HG03025 (cell line): ENCODE measurements at regions not wholly inside any gene's neighbourhood (a gene's known extent, or its start where the extent isn't known, plus 50 kb on each side); places are given as distances from the start of the nearest gene placed in this dataset.
"Not testable (repeated sequence)": the region's sequence is repeated elsewhere in the genome, so short reads cannot be mapped to it uniquely, and the experiment has no call there.

Experiments
- ATAC-seq: cut with Tn5 transposase; IDR thresholded peaks from one replicate; pipeline ENCODE4 v1.9.1; 2021; ENCODE audit warnings: mild to moderate bottlenecking, moderate library complexity; ENCODE audit not compliant: unreplicated experiment, low FRiP score

DNA sequence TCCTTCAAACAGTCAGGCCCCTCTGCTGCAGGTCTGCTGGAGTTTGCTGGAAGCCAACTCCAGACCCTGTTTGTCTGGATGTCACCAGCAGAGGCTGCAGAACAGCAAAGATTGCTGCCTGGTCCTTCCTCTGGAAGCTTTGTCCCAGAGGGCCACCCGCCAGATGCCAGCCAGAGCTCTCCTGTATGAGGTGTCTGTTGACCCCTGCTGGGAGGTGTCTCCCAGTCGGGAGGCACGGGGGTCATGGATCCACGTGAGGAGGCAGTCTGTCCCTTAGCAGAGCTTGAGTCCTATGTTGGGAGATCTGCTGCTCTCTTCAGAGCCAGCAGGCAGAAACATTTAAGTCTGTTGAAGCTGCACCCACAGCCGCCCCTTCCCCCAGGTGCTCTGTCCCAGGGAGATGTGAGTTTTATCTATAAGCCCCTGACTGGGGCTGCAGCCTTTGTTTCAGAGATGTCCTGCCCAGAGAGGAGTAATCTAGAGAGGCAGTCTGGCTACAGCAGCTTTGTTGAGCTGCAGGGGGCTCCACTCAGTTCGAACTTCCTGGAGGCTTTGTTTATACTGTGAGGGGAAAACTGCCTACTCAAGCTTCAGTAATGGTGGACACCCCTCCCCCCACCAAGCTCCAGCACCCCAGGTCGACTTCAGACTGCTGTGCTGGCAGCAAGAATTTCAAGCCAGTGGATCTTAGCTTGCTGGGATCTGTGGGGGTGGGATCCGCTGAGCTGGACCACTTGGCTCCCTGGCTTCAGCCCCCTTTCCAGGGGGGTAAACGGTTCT is 72.1 kb downstream of the OGFRL1 start:
- ATAC-seq, result not testable (repeated sequence)

DNA sequence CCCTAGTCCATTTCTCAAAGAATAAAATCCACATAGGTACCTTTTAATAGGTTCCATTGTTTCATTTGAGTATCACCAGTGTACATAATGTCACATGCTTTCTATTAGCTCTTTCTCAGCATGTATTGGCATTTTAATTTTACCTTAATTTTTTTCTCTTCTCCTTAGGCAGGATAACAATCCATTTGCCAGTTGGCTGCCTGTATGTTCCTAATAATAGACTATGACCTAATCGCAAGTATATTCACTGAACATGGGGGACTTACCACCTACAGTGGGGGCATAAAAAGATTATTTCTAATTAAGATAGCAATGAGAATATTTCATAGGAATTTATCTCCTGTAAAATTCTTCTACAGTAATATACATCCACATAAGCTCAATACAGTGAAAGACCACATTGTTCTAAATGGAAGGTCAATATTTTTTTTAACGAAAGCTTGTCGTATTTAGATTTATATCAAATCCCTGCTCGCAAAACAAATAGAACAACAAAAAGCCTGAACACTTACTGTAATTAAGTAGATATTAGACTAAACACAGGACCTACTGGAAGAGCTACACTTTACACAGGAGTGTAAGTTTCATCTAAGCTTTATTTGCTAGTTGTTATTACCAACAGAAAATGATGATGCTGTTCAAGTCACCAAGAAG is 76.4 kb downstream of the OGFRL1 start:
- ATAC-seq, result no peak

DNA sequence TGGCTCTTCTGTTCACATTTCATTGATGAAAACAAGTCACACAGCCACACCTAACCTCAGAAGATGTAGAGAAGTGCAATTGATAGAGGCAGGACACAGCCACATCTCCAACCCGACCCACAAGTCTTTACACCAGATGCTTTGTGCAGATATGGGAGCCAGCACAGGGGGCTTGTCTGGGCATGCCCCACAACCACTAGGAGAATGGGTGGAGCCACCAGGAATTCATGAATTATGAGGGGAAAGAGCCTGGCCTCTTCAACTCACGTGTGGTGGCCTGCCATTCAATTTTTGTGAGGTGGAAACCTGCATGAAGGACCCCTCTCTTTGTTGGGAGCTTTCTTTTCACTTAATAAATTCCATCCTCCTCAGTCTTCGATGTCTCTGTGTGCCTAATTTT is 79.1 kb downstream of the OGFRL1 start:
- no peak for ATAC-seq

DNA sequence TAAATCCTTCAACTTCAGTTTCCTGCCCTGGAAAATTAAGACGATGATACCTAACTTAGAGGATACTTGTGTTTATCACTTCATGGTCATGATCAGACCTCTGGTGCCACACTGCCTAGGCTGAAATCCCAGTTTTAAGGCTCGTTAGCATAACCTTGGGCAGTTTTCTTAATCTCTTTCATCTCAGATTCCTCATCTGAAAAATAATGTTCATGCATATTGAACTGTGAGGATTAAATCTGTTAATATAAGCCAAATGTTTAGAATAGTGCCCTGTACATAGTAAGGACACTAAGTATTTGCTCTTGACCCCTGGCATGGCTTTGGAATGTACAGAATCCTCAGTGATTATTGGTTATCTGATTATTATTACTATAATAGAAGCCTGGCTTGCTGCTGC is 79.7 kb downstream of the OGFRL1 start:
- no peak for ATAC-seq

DNA sequence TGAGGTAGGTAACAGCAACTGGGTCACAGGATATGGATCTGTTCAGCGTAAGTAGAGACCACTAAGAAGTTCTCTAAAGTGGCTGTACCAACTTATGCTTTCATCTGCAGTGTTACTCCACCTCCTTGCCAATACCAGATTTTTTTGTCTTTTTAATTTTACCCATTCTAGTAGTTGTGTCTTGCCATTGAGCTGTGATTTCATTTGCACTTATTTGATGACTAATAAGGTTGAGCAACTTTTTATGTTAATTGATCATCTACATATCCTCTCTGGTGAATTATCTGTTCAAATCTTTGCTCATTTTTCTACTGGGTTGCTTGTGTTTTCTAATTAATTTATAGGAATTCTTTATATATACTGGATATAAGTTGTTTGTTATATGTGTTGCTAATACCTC is 82.9 kb downstream of the OGFRL1 start:
- no peak for ATAC-seq

DNA sequence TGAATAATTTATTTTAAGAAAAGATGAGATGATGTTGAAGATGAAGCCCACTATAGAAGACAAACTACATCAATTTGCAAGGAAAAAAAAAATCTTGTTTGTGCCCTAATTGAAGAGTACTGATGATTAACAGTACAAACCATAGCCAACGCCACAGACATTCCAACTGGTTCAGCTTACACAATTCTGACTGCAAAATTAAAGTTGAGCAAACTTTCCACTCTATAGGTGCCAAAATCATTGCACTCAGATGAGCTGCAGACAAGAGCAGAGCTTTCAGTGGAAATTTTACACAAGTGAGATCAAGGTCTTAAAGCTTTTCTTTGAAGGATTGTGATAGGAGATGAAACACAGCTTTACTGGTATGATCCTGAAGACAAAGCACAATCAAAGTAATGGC is 85.3 kb downstream of the OGFRL1 start:
- no peak for ATAC-seq

DNA sequence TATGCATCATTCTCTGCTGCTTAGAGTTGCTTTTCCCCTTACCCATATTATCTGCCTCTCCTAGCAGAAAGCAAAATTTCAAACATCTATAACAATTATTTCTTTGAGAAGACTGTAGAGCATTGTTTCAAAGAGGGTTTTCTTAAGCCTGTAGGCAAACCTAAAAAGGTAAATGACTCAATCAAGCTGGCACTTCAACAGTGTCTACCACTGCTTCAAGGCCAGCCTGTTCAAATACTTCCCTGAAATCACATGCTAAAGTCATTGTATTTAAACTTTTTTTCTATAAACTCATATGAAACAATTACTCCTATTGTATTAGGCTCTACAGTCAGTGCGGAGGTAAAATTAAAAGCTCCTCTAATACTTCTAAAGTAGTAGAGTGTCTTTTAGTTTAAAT is 87.1 kb downstream of the OGFRL1 start:
- no peak for ATAC-seq

DNA sequence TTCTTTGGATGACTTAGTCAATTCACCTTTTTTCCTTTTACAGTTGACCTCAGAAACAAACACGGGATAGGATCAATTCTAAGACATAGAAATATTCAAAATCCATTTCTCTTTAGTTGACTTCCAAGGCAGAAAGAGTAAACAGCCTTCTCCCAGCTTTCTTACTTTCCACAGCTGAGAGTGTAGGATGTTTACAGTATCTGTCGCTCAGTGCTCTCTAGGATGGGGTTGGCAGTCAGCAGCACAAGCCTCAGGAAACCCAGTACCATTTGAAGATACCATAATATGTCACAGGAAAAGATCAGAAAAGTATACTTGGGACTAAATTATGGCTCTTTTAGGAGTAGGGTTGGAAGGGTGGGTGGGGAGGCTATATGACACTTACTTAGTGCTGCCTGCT is 88.2 kb downstream of the OGFRL1 start:
- ATAC-seq, result no peak

DNA sequence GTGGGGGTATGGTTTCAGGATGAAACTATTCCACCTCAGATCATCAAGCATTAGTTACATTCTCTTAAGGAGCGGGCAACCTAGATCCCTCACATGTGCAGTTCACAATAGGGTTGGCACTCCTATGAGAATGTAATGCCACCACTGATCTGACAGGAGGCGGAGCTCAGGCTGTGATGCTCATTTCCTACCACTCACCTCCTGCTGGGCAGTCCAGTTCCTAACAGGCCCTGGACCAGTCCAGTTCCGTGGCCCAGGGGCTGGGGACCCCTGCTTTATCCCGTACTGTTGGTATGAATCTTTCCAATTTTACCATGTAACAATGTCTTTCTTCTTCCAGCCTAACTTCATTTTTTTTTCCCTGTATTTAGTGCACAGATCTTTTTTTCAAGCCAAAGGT is 94.9 kb downstream of the OGFRL1 start:
- no peak for ATAC-seq

DNA sequence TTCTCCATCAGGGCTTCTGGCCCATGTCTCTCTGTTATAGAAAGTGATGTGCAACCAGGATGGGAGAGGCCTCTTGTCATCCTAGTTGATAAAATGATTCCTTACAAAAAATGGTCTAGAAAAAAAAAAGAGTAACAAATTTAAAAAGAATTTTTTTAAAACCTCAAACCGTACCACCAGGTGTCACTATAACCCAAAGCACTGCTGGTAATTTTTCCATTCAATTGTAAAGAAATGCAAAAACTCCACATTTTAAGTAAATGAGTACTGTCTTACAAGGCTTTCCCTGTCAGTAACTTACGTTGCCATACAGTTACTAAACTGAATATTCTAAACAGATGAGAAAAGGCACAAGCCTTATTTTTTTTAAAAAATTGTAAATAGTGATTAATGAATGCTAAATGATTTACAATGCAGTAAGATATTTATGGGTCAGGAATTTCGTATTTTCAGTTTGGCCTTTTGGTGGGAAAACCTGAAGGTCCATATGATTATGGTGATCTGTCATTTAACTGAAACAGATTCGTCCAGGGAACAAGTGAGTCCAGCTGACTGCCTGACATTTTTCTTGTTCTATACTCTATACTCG is 95.4 kb downstream of the OGFRL1 start:
- ATAC-seq, result no peak

DNA sequence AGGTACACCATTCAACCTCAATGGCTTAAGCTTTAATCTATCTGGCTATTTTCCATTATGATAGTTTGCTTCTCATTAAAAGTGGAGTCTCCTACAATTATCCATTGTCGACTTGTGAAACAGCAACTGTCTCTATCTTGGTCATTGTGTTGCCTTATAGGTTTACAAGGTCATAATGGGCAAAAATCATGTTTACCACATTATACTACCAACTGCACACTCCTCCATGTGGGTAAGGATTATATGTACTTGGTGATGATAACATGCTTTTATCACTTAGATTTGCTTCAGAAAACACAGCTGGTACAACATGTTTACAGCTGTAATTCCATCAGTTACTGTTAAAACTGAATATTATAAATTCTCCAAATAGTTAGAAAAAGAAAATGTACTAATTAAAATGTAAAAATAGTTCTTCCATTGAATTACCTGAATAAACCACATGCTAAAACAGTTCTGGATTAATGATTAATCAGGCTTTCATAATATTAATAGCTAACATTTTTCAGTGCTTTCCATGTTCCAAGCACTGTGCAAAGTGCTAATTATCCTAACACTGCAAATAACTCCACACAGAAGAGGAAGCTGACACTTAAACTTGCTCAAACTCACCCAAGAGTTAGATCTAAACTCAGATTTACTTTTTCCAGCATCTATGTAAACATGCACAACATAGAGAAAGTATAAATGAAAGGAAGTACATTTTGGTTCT is 96.7 kb downstream of the OGFRL1 start:
- ATAC-seq, result no peak

DNA sequence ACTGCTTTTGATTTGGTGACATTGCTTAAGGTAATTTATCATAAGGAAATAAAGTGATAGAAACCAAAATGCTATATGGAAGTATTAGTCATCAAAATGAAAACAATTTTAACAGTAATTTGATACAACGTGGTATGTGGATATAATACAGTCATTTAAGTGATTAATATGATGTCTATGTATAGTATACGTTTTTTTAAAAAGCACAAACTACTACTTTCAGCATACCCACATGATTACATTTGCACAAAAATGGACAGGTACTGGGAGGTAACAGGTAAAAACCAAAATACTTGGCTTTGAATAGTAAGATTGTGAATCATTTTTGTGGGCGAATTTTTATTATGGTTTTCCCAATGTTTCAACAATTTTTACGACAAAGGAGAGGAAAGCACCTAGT is 97.6 kb downstream of the OGFRL1 start:
- no peak for ATAC-seq

DNA sequence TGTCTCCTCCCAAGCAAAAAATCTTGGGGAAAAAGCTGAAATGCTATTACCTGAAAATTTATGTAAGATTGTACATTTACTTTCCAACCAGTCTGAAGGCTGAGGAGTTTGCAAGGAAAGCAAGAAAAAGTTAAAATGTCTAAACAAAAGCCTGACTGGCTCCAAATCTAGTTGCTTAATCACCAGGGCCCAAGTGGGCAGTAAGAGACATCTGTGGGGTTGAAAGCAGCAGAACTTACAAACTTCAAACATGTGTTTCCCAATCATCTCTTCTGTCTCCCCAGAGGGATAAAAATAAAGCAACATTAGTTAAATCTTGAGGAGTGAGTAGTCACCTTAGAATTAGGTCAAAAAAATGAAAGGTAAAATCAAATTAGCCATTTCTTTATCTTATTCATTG is 98.6 kb downstream of the OGFRL1 start:
- no peak for ATAC-seq

DNA sequence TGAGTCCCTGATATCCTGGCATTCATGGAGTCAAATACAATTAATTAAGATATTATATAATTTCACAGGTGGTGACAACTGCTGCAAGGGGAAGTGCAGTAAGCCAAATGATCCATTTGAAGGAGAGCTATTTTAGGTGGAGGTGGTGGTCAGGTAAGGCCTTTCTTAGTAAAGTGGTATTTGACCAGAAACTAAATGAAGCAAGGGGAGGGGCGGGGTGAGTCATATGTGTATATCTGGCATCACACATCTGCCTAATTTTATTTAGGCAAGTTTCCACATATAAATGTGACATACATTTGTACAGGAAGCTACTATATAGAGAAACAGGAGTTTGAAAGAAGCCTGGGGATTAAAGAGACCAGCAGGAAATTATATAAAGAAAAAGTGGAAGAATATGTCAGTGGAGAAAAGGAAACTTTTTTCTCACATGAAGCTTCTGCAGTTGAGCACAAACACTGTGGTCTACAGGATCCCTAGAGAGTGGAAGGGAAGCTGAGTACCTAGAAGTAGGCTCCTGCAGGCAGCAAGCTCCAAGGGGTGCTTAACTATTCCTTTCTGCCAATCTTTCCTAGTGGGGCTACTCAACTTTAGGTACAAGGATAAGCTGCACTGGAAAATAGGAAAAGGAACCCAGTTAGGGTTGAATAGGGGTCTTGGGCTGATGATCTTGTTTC is 99.6 kb downstream of the OGFRL1 start:
- no peak for ATAC-seq

DNA sequence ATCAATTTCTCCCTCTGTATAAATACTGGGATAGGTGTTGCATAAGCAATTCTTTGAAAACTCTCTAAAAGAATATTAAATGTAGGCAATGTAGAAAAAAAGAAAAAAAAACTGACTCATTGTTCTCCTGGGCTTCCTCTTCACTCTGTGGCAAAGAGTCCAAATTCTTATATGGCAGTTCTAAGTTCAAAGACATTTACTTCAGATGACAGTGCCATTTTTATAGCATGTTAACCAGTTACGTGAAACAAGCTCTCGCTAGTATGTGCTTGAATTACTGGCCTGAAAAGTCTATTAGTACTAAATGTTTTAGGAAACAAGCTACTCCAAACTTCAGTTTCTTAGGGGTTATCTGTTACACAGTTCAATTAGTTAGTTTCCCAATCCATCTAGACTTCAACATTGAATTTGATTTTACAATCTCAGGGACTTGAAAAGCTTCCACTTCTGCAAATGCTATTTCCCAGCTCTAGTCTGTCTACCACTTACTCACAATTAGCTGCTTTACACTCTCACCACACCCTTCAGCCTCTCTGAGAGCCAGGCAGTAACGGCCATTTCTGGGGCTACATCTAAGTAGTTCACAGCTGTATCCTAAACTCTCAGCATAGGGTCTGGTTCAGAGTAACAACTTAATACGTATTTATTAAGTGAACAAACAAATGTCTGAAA is 100.4 kb downstream of the OGFRL1 start:
- no peak for ATAC-seq

DNA sequence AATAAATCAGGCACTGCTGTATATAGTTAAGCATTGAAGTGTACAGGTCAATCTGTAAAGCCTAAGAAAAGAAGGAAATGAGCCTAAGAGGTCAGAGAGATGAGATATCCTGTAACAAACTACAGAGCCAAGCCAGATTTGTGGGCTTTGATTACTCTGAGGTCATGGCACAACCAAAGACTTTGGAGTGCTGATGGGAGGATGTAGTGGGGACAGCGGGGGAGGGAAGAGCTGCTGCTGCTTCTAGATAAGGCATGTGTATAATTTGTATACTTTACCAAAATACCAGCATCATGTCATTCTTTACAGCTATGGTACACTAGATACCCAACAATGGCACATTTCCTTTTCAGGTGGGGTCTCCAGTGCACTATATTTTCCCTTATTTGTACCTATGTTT is 102.5 kb downstream of the OGFRL1 start:
- no peak for ATAC-seq

DNA sequence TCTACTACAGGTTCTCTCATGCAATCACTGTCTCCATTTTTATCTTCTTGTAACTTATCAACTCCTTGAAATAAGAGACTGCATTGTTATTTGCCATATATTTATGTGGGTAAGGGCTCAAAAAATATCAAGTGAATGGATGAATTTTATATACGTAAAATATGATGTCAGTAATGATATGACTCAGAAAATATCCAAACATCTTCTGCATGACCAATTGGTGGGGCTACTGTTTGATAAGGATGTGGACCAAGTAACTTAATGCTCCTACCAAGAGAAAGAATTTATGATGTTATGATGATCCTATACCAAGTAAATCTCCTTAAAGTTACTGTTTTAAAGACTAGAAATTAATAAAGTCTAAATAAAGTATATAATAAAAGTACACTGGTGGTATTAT is 103.7 kb downstream of the OGFRL1 start:
- ATAC-seq, result no peak

DNA sequence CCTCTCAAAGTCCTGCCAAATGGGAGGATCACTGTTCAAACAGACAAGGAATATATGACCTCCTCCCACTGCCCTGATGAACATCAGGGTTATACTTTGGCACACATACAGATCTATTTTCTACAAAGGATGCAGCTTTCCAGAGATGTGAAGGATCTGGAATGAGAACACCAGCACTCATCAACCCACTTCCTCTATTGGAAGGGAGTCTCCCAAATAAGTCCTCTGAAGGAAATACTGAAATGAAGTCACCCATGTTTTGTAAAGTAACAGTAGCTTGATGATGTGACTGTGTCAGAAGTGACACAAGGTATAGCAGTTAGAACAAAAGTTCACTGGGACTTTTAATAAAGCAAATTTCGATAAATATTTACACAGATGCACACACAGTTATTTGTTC is 104.9 kb downstream of the OGFRL1 start:
- ATAC-seq, result no peak

DNA sequence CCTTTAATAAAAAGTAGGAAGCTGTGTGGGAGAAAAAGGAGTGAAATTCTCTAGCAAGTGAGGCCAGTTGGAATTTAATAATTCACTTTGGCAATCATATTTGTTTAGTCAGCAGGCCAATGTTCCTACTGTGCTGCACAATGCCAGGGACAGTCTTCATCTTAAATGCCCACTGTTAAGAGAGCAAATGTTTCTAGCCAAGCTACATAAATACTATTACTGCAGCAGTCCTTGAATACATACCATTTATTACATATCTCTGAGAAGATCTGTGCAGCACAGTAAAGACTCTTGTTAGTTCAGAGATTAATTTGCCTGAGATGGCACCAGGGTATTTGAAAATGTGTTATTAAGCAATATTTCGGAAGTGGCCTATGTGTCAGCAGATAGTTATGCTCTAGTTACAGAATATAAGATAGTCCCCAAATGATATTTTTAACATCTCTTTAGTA is 105.4 kb downstream of the OGFRL1 start:
- no peak for ATAC-seq

DNA sequence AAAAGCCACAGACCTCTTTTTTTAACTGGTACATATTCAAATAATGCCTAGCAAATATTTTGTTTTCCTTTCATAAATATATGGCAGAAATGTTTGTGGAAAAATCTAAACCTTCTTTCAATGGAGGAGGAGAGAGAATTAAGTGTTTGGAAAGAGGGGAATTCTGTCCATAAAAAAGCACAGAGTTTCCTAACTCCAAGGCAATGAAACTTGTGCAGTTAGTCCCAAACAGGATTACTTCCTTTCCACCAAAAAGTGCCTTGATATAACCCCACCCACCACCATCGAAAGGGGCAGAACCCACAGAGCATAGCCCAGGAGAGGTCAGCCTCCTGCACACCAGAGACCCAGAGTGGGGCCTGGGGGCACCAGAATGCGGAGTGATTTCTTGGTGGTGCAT is 106.3 kb downstream of the OGFRL1 start:
- ATAC-seq, result no peak
